Adrenal gland (tissue), 9 donors: ENCODE measurements at regions not wholly inside any gene's neighbourhood (a gene's known extent, or its start where the extent isn't known, plus 50 kb on each side); places are given as distances from the start of the nearest gene placed in this dataset.

ENCODE experiments used
- DNase-seq, 7 donors: peaks; one replicate each; pipeline ENCODE4 v3.0.0-alpha.2; 2019 to 2020
- H3K27ac ChIP-seq, 5 donors: fragments of 200-600 bp; sonication (generic) in 4 of 5; 1 replicate in 3 of 5; 2 replicates in 2 of 5; pipeline versions ENCODE4 v1.5.1 to v1.8.0; 2016 to 2020; ENCODE audit warnings: mild to moderate bottlenecking in 1 of 5
- H3K27me3 ChIP-seq: fragments of 200-600 bp; 2 replicates; pipeline ENCODE4 v1.8.0; 2021
- H3K36me3 ChIP-seq, 2 donors: fragments of 200-600 bp; replicated peaks in 1 of 2; 1 replicate in 1 of 2; 2 replicates in 1 of 2; pipeline versions ENCODE4 v1.5.1 to v1.8.0; 2018 to 2022
- H3K4me1 ChIP-seq, 2 donors: fragments of 200-600 bp; replicated peaks in 1 of 2; 1 replicate in 1 of 2; 2 replicates in 1 of 2; pipeline versions ENCODE4 v1.5.1 to v1.8.0; 2018 to 2021
- H3K4me3 ChIP-seq, 4 donors: fragments of 200-600 bp; sonication (generic) in 3 of 4; one replicate each; pipeline ENCODE4 v1.5.1; 2016 to 2018
- H3K9me3 ChIP-seq, 3 donors: fragments of 200-600 bp; sonication (generic) in 1 of 3; replicated peaks in 1 of 3; 1 replicate in 2 of 3; 2 replicates in 1 of 3; pipeline versions ENCODE4 v1.5.1 to v1.8.0; 2016 to 2021
- POLR2A ChIP-seq, 2 donors: fragments of 450-650 bp; IDR thresholded peaks; one replicate each; pipeline ENCODE4 v1.6.1; 2017; ENCODE audit warnings: antibody characterized with exemption in 2 of 2, mild to moderate bottlenecking in 2 of 2, moderate library complexity in 1 of 2
- WGBS, 4 donors: extraction: QIAGEN DNeasy Blood & Tissue Kit in 2 of 4; methylation state at CpG; one replicate each; pipeline versions ENCODE4 v1.1.5 to v1.1.7; 2013 to 2017; 5-methylcytosine and 5-hydroxymethylcytosine counted together
- intact Hi-C, 2 donors: fragments of 100-400 bp; cut with DNase I; formaldehyde crosslinking; loops; one replicate each; pipeline versions ENCODE4 v1.14.1 to v1.15.0; 2022 to 2023
- TF ChIP-seq, protein P1 (sequence below), 6 experiments: fragments of 450-650 bp in 4 of 6; fragments of 200-600 bp in 2 of 6; sonication (generic) in 1 of 6; IDR thresholded peaks; 1 replicate in 5 of 6; 2 replicates in 1 of 6; pipeline versions ENCODE4 v1.5.1 to v1.8.0; 2016 to 2021; ENCODE audit warnings: antibody characterized with exemption in 6 of 6, mild to moderate bottlenecking in 2 of 6, moderate library complexity in 1 of 6
- donor health status: healthy with polysubstance abuse.
- donor health status: Bipolar disorder and iron deficiency.
- donor health status: DM: yes; HTN: yes; CAD: no.
- donor health status: DM: no; HTN: no; CAD: no.
- donor health status: DM: no; HTN: no; CAD: no.

GRCh38 chr3:111244760-111245159 is 173.1 kb downstream of the NECTIN3 start:
- 50 to 71% (median 68%) methylated on average over 1 of the region's 1 CpG for WGBS, 4 donors

DNA sequence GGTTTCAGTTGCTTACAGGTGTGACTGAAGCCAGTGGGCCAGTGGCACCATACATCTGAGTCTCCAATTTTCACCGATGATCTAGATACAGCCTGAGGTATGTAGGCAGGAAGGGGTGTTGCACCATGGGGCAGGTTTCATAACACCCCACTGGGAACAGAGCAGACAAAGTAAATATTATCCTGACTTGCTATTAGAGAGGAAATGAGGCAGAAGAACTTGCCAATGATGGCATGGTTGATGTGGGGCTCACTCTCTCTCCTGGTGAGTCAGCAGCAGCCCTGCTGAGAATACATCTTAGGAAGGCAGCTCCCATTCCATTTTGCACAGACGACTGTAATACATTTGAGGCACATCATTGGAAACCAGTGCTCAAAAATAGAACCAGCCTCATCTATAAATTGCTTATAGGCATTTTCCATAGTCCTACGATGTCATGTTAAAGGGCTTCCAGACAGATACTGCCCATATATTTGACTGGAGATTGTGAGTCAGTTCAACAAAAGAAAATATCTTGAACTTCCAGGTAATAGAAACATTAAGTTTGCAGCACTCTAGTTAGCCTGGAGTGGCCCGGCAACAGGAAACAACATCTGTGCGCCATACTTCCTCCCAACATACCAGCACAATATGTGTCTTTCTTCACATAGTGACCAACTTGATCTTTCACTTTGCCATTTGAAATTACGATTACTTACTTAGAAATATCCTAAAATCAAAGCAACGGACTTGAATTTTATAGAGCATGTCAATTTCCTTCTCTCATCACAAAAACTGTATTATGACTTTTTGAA is 175.5 kb downstream of the NECTIN3 start:
- no peaks in the 10 kb centered on the region for H3K9me3 ChIP-seq
- TF ChIP-seq, protein P1, sequence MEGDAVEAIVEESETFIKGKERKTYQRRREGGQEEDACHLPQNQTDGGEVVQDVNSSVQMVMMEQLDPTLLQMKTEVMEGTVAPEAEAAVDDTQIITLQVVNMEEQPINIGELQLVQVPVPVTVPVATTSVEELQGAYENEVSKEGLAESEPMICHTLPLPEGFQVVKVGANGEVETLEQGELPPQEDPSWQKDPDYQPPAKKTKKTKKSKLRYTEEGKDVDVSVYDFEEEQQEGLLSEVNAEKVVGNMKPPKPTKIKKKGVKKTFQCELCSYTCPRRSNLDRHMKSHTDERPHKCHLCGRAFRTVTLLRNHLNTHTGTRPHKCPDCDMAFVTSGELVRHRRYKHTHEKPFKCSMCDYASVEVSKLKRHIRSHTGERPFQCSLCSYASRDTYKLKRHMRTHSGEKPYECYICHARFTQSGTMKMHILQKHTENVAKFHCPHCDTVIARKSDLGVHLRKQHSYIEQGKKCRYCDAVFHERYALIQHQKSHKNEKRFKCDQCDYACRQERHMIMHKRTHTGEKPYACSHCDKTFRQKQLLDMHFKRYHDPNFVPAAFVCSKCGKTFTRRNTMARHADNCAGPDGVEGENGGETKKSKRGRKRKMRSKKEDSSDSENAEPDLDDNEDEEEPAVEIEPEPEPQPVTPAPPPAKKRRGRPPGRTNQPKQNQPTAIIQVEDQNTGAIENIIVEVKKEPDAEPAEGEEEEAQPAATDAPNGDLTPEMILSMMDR (IDR thresholded peaks at IDR 0.05): no peak
- no peak for TF ChIP-seq POLR2A (IDR thresholded peaks at IDR 0.05)
- WGBS, 4 donors: 78 to 84% (median 81%) methylated on average over 7 of the region's 7 CpGs
- intact Hi-C loops: no loop called here
- no peaks in the 10 kb centered on the region for H3K36me3 ChIP-seq
- H3K4me1 ChIP-seq: no peaks in the 10 kb centered on the region
- no peak overlapping the region for H3K27ac ChIP-seq
- H3K27me3 ChIP-seq: no peaks in the 10 kb centered on the region
- no peak overlapping the region for H3K4me3 ChIP-seq
- DNase-seq: no peak

More at GRCh38 chr3:111244760-111245159, 173.1 kb downstream of the NECTIN3 start:
- no peak overlapping the region for H3K4me3 ChIP-seq
- DNase-seq: no peak
- H3K27ac ChIP-seq: no peak overlapping the region
- H3K9me3 ChIP-seq: no peaks in the 10 kb centered on the region
- H3K4me1 ChIP-seq: no peaks in the 10 kb centered on the region
- H3K27me3 ChIP-seq: no peaks in the 10 kb centered on the region
- TF ChIP-seq, protein P1 (IDR thresholded peaks at IDR 0.05): no peak
- no peak for TF ChIP-seq POLR2A (IDR thresholded peaks at IDR 0.05)
- intact Hi-C loops: no loop called here
- no peaks in the 10 kb centered on the region for H3K36me3 ChIP-seq

DNA sequence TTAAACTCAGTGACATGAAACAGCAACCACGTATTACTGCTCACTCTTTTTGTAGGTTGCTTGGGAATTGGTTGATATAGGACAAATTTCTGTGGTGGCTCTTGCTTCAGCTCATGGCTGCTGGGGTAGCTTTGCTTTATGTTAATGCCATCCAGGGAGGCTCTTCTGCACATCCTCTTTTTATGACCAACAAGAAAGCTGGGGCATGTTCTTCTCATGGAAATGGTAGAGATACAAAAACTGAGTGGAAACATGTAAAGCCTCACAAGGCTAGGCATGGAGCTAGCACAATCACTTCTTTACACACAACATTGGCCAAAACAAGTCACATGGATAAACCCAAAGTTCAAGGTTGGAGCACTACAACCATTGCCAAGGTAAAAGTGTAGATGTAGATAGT is 176.8 kb downstream of the NECTIN3 start:
- intact Hi-C loops: no loop called here
- Histone ChIP-seq H3K9me3 (no peaks in the 10 kb centered on the region), H3K36me3 (no peaks in the 10 kb centered on the region), H3K27me3 (no peaks in the 10 kb centered on the region), H3K4me1 (peaks cover 0 to 4% of the 10 kb centered on the region in 2 donors), H3K27ac (no peak overlapping the region), H3K4me3 (no peak overlapping the region)
- 76 to 100% (median 92%) methylated on average over 1 of the region's 1 CpG for WGBS, 4 donors
- no peak for DNase-seq
- TF ChIP-seq, protein P1 (IDR thresholded peaks at IDR 0.05): no peak
- no peak for TF ChIP-seq POLR2A (IDR thresholded peaks at IDR 0.05)

DNA sequence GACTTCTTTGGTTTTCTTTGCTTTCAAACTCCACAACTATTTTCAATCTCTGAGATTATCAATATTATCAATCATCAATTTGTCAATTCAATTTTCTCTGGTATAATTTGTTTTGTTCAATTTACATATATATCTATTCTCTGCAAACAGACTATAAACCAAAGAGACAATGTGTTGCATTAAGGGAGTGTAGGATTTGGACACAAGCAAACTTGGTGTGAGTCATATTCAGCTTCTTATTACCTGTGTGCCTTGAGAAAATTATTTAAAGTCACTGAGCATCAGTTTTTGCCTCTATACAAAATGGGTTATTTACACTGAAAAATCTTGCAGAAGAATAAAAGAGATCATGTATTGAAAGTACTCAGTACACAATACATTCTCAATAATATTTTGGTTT is 177.8 kb downstream of the NECTIN3 start:
- Histone ChIP-seq H3K9me3 (no peaks in the 10 kb centered on the region), H3K4me1 (peaks cover 0 to 4% of the 10 kb centered on the region in 2 donors), H3K27me3 (no peaks in the 10 kb centered on the region), H3K27ac (no peak overlapping the region), H3K4me3 (no peak overlapping the region), H3K36me3 (no peaks in the 10 kb centered on the region)
- intact Hi-C loops: no loop called here
- no peak for TF ChIP-seq POLR2A (IDR thresholded peaks at IDR 0.05)
- TF ChIP-seq, protein P1 (IDR thresholded peaks at IDR 0.05): no peak
- no peak for DNase-seq
